ENCODE measurements at regions not wholly inside any gene's neighbourhood (a gene's known extent, or its start where the extent isn't known, plus 50 kb on each side); places are given as distances from the start of the nearest gene placed in this dataset.

- FAIRE-seq (no peak), DNase-seq (ENCODE audit: extremely low read depth in 1 of 4, low spot score in 3 of 4) (no peak), ATAC-seq (no peak)
- Histone ChIP-seq H3K9me1 (ENCODE audit: control insufficient read depth, insufficient read depth, low read length) (no peaks in the 10 kb centered on the region), H3K9ac (ENCODE audit: insufficient read depth in 1 of 2, low read depth in 2 of 2, low read length in 2 of 2) (no peak overlapping the region), H2AFZ (ENCODE audit: low read depth, low read length) (no peak overlapping the region), H3K27me3 (ENCODE audit: control insufficient read depth in 2 of 2, insufficient read depth in 2 of 2, low read length in 2 of 2) (peaks cover 13 to 38% of the 10 kb centered on the region in 2 experiments), H3K4me1 (replicated peaks in 1 of 2; ENCODE audit: control insufficient read depth in 2 of 2, insufficient read depth in 2 of 2, low read length in 2 of 2) (no peaks in the 10 kb centered on the region), H3K4me2 (ENCODE audit: insufficient read depth, low read length) (no peak overlapping the region), H3K4me3 (no peak overlapping the region), H4K20me1 (replicated peaks; ENCODE audit: control insufficient read depth, insufficient read depth, low read length) (no peaks in the 10 kb centered on the region), H3K9me3 (replicated peaks; ENCODE audit: control insufficient read depth, insufficient read depth, low read depth, low read length) (no peaks in the 10 kb centered on the region), H3K79me2 (ENCODE audit: control insufficient read depth, insufficient read depth, low read length) (no peaks in the 10 kb centered on the region), H3K36me3 (ENCODE audit: control insufficient read depth, insufficient read depth, low read length) (no peaks in the 10 kb centered on the region), H3K27ac (ENCODE audit: extremely low read depth, low read depth, low read length) (no peak overlapping the region)
- intact Hi-C loops (cut with micrococcal nuclease): no loop called here
- ChIA-PET CTCF (ENCODE audit: low intra/inter-chr PET ratio) (no interaction called here), POLR2A (no interaction called here)
- WGBS (ENCODE audit: insufficient coverage, low coverage, missing lambda C conversion rate): under 1% methylated on average over 7 of the region's 7 CpGs
- no TSS peak for BruUV-seq (replicated peaks)
- in situ Hi-C loops (cut with MboI): no loop called here
- TF ChIP-seq ZNF253 (CRISPR knock-in tag; conservative IDR thresholded peaks at IDR 0.05): no peak
- TF ChIP-seq ID3 (CRISPR knock-in tag; IDR thresholded peaks at IDR 0.05): no peak
- TF ChIP-seq ID3 (tag; IDR thresholded peaks at IDR 0.05): peak; percentile 71; the same call in 1 of the 2 replicates
These were observed 62.8 kb upstream of the AFF3 start for GRCh38 chr2:100205174-100205573.

GRCh38 chr2:100202567-100202966 lies 60.2 kb upstream of the AFF3 start:
- H3K9me1 ChIP-seq (ENCODE audit: control insufficient read depth, insufficient read depth, low read length): no peaks in the 10 kb centered on the region
- CTCF ChIA-PET (ENCODE audit: low intra/inter-chr PET ratio): no interaction called here
- POLR2A ChIA-PET: no interaction called here
- H4K20me1 ChIP-seq (replicated peaks; ENCODE audit: control insufficient read depth, insufficient read depth, low read length): no peaks in the 10 kb centered on the region
- no peak overlapping the region for H3K27ac ChIP-seq (ENCODE audit: extremely low read depth, low read depth, low read length)
- in situ Hi-C loops (cut with MboI): no loop called here
- H3K9ac ChIP-seq (ENCODE audit: insufficient read depth in 1 of 2, low read depth in 2 of 2, low read length in 2 of 2): no peak overlapping the region
- no peaks in the 10 kb centered on the region for H3K79me2 ChIP-seq (ENCODE audit: control insufficient read depth, insufficient read depth, low read length)
- ATAC-seq: peak; percentile 29; the same call in 1 of the 3 replicates
- peaks cover 6 to 35% of the 10 kb centered on the region in 2 experiments for H3K27me3 ChIP-seq (ENCODE audit: control insufficient read depth in 2 of 2, insufficient read depth in 2 of 2, low read length in 2 of 2)
- no TSS peak for BruUV-seq (replicated peaks)
- no peak overlapping the region for H2AFZ ChIP-seq (ENCODE audit: low read depth, low read length)
- no peaks in the 10 kb centered on the region for H3K36me3 ChIP-seq (ENCODE audit: control insufficient read depth, insufficient read depth, low read length)
- no peak for FAIRE-seq
- intact Hi-C loops (cut with micrococcal nuclease): no loop called here
- 6% methylated on average over 6 of the region's 6 CpGs for WGBS (ENCODE audit: insufficient coverage, low coverage, missing lambda C conversion rate)
- no peaks in the 10 kb centered on the region; the same call in 1 of the 2 replicates for H3K9me3 ChIP-seq (replicated peaks; ENCODE audit: control insufficient read depth, insufficient read depth, low read depth, low read length)
- peaks cover 5 to 7% of the 10 kb centered on the region in 2 experiments; a peak in 4 of 5 replicates for H3K4me1 ChIP-seq (replicated peaks in 1 of 2; ENCODE audit: control insufficient read depth in 2 of 2, insufficient read depth in 2 of 2, low read length in 2 of 2)
- H3K4me2 ChIP-seq (ENCODE audit: insufficient read depth, low read length): no peak overlapping the region
- no peak overlapping the region for H3K4me3 ChIP-seq
- no peak for DNase-seq (ENCODE audit: extremely low read depth in 1 of 4, low spot score in 3 of 4)
- TF ChIP-seq REST (IDR thresholded peaks at IDR 0.05; ENCODE audit: borderline replicate concordance) (peak; percentile 93), REST (CRISPR knock-in tag; IDR thresholded peaks at IDR 0.05; ENCODE audit: low read depth) (peak; percentile 75; the same call in 1 of the 2 replicates), RBM22 (IDR thresholded peaks at IDR 0.05; ENCODE audit: low read depth, low read length, poor library complexity, severe bottlenecking) (no peak), SPI1 (IDR thresholded peaks at IDR 0.05; ENCODE audit: borderline replicate concordance, low read depth, low read length) (peak; percentile 73), ZNF311 (CRISPR knock-in tag; IDR thresholded peaks at IDR 0.05) (no peak), HDAC6 (IDR thresholded peaks at IDR 0.05; ENCODE audit: low read depth, low read length) (no peak)
